ENCODE measurements at regions not wholly inside any gene's neighbourhood (a gene's known extent, or its start where the extent isn't known, plus 50 kb on each side); places are given as distances from the start of the nearest gene placed in this dataset.
"Not testable (repeated sequence)": the region's sequence is repeated elsewhere in the genome, so short reads cannot be mapped to it uniquely, and the experiment has no call there.

DNA sequence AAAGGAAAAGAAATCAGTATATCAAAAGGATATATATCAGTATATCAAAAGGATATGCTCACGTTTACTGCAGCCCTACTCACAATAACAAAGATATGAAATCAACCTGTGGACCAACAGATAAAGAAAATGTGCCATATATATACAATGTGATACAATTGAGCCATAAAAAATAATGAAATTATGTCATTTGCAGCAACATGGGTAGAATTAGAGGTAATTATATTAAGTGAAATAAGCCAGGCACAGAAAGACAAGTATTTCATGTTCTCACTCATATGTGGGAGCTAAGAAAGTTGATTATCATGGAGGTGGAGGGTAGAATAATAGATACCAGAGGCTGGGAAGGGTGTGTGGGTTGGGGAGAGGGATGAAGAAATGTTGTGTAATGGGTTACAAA is 102.9 kb upstream of the MARCKS start:
- FAIRE-seq: no peak

DNA sequence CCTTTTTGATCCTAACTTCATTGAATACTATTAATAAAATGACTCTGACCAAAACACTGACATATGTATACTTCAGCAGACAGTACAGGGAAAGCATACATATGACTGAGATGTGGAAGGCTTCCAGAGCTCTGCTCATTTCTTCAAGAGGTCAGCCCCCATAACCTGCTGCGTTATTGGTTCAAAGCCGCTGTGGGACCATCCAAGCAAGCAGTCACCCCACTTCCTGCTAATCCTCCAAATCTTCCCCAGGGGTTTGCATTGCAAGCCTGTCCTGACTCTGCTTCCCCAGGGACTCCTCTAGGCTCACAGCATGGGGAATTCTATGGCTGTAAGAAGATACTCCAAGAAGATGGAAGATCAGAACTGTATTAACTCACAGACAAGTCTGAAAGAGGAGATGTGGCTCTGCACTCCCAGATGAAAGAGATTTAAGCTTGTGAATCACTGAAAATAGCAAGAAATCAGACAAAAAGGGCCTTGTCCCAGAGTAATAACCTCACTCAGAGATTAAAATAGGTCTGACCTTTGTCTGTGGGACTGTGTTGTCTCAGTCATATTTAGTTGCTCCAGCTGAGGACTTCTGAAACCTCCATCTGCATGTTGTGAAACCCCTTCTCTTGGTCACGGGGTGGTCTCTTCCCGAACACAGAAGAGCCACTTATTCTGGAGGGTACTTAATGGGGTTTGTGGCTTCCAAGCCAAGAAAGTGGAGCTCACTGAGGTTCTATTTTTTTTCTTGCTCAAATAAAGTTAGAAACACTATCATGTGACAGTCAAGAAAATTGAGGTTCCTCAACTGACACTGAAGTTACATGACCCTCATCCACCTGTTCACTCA is 101.5 kb upstream of the MARCKS start:
- FAIRE-seq: no peak

DNA sequence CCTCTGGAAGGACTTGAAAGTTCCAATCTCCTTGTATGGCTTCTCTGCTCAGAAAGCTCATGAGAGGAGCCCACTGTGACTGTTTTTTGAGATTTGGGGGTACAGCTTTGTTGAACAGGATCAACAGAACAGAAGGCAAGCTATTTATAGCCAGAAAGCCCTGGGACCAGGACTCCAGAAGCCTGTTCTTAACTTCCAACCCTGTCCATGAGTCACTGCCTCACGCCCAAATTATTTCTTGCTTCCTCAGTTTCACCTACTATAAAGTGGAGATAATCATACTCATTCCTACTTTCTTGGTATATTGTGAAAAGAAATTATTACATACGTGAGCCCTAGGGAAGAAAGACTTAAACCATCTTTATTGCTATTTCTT is 100.9 kb upstream of the MARCKS start:
- no peak for FAIRE-seq

DNA sequence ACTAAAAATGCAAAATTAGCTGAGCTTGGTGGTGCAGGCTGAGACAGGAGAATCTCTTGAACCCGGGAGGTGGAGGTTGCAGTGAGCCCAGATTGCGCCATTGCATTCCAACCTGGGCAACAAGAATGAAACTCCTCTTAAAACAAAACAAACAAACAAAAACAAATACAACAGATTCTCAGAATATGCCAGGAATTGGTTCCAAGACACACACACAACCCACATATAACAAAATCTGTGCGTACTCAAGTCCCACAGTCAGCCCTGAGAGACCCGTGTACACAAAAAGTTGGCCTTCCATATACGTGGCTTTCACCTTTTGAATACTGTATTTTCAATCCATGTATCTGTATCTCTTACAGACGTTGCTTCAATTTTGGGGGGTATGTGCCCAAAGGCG is 98.9 kb upstream of the MARCKS start:
- no peak for FAIRE-seq

DNA sequence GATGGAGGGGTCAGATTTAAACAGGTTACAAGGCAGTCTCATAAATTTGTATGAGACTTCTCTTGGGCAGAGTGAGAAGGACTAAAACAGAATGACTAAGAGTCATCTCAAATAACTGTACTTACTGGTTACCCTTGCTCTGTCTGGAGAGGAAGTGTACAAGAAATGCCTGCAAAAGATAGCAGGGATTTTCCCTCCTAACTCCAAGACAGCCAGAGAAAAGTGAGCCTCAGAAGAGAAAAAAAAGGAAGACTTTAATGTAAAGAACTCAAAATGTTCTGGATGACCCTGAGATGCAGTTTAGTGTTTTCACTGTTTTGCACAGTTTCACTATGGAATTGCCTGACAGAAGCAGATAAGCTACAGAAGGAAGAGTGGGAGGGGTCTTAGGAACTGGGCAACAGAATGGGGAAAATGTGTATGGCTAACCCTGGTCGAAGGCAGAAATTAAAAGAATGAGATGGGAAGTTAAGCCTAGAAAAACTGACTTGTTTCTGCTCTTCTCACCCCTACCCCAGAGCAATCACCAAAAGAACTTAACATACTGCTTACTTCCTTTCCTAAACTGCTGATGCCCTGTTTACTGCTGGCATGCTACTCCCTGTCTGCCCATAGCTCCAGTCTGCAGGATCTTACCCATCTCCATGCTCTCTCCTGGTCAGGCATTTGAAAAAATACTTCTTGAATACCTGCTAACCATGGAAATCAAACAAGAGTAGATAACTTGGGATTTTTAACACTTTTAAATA is 98.1 kb upstream of the MARCKS start:
- FAIRE-seq: no peak

DNA sequence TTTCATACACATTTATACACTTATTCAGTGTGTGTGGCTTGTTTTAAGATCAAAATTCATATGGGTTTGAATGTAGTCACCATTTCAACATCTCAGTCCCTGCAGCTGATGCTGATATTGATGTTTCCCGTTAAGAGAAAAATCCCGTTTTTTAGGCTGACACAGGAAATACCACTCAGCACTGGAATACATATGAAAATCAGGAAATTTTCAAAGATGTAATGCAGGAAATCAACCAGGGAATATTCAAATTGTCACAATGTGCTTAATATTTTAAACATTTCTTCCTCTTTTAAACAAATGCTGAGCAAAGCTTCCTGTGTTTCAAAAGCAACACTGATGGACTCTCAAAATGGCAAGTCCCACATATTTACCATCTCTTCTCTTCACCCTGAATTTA is 94.5 kb upstream of the MARCKS start:
- no peak for FAIRE-seq

DNA sequence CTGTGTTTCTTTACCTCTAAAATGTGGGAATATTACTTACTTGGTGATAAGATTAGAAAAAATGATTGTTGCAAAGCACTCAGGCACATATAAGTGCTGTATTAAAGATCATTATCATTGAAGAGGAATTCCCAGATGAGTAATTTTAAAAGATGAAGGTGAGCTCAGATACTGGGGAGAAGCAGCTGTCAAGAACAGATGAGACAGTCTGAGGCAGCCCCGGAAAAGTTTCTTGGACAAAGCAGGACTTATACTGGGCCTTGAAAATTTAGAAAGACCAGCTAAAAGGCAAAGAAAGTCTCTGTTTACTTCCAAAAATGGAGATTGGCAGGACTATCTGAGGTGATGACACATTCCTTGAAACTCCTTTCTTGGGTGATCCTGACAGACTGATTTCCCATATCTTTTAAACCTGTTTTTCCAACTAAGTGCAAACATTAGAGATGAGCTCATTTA is 93.8 kb upstream of the MARCKS start:
- no peak for FAIRE-seq

DNA sequence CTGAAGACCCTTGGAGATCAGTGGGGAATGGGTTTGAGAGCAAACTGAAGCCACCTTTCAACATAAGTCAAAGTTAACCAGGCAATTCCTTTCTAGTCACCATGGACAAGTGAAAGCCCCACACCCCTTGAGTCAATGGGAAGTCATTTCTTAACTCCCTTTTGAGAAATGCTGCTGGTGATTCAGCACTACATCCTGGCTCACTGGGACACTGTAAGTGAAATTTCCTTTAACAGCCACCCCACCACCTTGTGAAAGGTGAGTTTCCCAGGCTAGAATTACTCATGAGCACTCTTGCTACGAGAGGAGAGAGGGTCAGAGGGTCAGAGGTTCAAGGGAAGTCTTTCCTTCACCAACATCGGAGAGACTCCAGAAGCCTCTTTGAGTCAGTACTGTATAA is 93.3 kb upstream of the MARCKS start:
- no peak for FAIRE-seq

DNA sequence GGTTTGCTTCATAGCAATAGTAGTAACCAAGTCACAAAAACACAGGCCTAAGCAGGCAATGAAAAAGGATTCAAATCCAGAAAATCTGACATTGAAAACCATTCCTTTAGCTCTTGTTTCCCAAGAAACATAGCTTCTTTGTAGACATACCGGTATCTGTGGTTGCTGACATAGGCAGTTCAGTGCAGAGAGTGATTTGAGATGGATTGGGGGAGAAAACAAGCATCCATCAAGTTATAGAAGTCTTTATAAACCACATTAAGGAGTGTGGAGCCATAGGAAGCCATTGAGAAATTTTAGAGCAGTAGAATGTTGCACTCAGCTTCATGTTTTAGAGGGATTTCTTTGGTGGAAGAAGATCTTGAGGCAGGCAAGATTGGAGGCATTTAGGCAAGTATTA is 91.2 kb upstream of the MARCKS start:
- FAIRE-seq: no peak

DNA sequence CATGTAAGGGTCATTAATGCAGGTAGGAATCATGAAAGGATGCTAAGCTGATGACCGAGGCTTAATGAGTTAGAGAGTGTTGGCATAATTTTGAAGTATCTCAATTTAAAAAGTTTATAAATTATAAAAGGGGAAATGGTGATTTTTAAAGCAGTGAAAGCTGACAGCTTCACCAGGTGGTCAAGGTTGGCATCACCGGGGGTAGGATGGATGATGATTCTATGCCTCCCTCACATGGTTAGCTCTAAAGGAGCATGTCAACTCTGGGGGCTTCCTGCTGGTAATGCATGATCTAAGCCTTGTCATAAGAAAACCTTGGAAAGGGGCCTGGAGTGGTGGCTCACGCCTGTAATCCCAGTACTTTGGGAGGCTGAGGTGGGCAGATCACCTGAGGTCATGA is 89.2 kb upstream of the MARCKS start:
- FAIRE-seq: no peak

DNA sequence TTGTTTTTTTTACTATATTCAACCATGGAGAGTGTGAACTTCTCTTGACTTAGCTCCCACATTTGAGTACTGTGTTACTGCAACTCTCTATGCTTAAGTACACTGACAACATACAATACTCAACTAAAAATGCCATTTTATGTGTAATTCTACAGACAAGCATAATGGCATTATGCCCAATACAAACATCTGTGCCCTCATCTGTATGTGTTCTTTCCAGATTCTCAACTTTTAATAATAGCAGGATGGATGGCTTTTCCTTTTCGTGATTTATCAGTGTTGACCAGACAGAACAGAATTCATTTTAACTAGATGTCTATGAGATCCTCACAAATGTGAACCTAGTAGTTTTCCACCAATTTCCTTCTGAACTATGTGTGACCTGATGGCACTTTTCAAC is 84.2 kb upstream of the MARCKS start:
- no peak for FAIRE-seq

DNA sequence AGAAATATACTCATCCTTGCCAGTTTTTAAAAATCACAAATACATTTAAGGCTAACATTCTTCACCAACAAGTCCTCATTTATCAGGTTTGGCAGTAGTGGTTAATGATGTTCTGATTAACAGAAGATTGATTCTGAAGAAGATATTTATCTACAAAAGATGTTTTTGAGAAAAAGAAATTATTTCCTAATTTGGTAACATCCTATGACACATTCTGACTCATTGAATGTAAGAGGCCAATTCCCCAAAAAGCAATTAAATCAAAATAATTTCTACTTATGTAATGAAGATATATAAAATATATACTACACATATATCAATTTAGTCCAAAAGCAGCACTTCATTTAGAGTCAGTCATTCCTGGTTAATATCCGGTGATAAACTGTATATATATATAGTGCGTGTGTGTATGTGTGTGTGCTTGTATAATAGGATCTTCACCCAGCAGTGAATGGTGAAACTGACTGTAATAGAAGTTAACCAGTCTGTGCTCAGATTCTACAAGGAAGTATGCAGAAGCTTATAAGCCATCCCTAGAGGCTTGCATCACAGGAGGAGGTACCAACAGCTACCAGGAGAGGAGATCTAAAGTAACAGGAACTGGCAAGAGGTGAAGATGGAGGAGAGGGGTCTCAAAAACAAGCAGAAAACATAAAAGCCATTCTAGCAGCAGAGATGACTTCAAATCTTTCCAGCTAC is 82.9 kb upstream of the MARCKS start:
- FAIRE-seq: no peak

DNA sequence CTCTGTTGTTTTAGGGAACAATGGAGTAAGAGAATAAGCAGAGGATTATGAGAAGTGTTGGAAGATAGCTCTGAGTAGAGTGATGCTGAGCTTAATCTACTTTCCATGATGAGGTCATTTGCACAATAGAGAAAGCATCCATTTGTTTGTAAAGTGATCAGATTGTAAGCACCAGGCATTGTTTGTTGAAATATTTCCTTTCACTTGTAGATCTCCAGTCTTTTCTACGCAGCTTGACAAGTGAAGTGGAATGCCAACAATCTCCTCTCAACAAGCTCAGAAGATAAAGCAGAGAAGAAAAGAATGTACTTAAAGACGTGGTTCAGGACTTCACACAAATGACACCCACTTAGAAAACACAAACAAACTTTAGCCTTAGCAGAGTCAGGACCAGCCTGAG is 80.1 kb upstream of the MARCKS start:
- FAIRE-seq: no peak

DNA sequence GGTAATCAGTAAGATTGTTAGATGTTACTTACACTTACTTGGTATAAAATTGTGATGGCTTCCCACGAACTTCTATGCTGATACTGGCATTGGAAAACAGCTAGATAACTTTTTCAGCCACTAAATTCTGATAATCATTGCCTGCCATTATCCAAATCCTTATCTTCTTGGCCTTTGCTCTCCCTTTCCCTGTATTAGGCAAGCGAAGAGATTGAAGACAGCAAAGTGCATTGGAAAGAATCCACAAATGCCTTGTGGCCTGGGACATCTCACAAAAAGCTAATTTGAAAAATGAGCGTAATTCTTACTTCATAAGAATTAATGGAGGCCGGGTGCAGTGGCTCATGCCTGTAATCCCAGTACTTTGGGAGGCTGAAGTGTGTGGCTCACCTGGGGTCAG is 79.5 kb upstream of the MARCKS start:
- no peak for FAIRE-seq

DNA sequence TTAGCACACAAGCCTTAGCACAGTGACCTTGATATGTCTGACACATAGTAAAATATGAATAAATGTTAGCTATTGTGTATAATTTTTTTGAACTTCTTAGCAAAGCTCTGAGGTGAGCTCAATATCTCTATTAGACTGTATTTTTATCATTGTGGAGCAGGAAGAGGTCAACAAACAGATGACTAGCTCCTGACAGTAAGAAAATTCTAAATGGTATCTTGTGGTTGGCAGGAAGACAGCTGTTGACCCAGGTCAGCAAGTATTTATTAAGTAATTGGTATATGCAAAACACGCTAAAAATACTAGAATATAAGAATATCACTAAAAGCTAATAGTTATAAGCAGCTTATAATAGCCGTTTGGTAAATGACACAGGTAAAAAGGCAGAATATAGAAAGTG is 77.5 kb upstream of the MARCKS start:
- FAIRE-seq: no peak

DNA sequence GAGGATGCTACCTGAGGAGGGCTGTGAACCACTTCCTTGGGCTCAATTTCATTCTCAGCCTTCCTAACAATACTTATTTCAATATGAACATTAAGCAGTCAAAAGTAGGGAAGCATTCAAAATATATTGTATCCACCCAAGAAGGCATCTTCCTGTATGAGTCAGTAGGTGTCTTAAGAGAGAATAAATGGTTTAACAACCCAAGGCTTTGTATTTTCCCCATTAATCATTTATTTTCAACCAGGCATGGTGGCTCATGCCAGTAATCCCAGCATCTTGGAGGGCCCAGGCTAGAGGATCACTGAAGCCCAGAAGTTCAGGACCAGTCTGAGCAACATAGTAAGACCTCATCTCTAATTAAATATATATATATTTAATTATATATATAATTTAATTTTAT is 74.5 kb upstream of the MARCKS start:
- no peak for FAIRE-seq

DNA sequence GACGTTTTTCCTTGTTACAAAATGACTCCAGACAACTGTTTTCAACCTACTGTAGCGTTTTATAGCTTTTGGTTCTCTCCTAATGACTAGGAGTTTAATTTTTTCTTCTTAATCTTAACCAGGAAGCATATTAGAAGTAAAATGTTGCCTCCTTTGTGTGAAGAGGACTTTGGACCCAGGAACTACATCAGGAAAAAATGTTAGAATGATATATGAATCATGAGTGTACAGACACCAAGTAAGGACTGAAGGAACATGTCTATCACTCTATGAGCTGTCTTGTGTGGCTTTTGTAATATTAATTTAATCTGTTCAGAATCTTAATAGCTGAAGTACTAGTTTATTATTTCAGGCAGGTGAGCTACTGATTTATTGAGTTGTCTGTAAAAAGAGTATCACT is 71.0 kb upstream of the MARCKS start:
- FAIRE-seq: no peak

DNA sequence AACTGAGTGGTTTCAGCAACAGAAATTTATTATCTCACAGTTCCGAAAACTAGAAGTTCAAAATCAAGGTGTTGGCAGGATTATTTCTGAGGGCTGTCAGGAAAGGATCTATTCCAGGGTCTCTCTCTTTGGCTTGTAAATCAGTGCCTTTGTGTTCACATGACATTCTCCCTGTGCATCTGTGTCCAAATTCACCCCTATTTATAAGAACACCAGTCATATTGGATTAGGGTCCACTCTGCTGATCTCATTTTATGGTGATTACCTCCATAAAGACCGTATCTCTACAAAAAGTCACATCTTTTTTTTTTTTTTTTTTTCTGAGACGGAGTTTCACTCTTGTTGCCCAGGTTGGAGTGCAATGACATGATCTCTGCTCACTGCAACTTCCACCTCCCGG is 68.6 kb upstream of the MARCKS start:
- no peak for FAIRE-seq

DNA sequence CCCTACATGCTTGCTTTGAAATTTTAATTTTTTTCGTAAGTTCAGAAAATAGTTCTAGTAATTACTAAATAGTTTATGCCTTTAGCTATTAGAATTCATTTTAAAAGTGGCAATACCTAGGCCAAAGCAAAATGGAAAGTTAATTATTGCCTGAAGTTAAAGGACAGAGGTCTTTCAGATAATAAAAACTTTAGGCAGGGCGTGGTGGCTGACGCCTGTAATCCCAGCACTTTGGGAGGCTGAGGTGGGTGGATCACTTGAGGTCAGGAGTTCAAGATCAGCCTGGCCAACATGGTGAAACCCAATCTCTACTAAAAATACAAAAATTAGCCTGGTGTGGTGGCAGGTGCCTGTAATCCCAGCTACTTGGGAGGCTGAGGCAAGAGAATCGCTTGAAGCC is 65.9 kb upstream of the MARCKS start:
- FAIRE-seq: not testable (repeated sequence)

DNA sequence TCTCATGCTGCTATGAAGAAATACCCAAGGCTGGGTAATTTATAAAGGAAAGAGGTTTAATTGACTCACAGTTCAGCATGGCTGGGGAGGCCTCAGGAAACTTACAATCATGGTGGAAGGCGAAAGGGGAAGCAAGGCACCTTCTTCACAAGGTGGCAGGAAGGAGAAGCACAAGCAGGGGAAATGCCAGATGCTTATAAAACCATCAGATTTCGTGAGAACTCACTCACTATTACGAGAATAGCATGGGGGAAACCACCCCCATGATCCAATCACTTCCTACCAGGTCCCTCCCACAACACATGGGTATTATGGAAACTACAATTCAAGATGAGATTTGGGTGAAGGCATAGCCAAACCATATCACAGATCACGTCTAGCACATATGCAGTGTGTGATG is 61.8 kb upstream of the MARCKS start:
- not testable (repeated sequence) for FAIRE-seq

DNA sequence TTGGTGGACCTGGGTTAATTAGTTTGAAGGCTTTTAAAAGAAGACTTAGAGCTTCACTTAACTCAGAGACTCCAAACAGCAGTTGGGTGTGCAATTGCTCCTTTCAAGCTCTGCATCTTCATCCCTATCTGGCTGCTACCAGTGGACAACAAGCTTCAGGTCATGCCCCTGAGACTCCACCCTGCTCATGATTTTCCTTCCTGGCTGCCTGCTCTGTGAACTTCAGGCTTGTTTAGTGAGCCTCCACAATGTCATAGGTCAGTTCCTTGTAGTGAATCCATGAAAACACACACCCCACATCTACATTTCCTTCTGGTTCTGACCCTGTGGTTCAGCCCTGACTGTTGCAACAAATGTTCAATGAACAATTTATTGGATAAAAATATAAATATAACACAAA is 61.1 kb upstream of the MARCKS start:
- no peak for FAIRE-seq

DNA sequence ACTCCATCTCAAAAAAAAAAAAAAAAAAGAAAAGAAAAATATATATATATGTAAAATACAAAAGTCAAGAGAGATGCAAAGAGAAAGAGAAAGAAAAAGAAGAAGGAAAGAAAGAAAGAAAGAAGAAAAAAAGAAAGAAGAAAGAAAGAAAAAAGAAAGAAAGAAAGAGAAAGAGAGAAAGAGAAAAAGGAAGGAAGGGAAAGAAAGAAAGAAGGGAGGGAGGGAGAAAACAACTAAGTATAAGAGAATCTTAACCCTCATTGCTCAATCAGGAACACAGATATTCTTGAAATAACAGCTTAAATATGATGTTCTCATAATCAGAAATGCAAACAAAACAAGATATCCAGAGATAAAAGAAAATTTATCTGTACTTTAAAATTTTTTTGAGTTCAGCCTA is 54.4 kb upstream of the MARCKS start:
- FAIRE-seq: no peak

DNA sequence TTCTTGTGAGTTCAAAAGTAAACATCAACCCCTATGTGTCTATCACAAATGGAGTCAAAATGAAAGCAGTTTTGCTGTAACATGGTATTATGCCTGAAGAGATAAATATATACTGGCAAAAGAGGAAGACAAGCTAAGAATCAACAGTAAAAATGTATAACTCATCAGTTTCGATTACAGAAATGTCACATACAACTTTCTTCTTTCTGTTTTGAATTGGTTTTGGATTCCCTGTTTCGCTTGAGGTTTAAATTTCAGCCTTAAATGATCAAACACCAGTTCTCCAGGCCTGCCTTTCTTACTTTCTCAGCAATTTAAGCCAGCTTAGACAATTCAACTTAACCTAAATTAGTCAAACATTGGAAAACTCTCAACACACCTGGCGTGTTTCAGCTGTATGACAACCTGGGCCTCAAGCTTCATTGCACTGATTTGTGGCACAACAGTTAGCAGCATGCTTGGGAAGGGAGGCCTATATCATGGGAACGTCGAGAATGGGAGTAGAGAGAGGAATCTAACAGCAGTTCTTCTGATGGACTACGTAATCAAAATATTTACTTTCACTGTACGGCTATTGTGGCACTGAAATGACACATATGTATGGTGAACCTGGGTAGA is 51.9 kb upstream of the MARCKS start:
- no peak for FAIRE-seq

All from G401.6 (cell line).